ENCODE measurements at regions not wholly inside any gene's neighbourhood (a gene's known extent, or its start where the extent isn't known, plus 50 kb on each side); places are given as distances from the start of the nearest gene placed in this dataset.

GRCh38 chr13:79910875-79911540, 429.9 kb downstream of the SPRY2 start:
- 0 to 90% (median 68%) methylated on average over 1 to 5 of the region's 5 CpGs; no CpG with 5 or more reads in 2 of the 10 experiments for whole genome bisulfite sequencing, 10 experiments
- Histone ChIP-seq H3K4me3 (no peak overlapping the region), H3K4me1 (replicated peaks in 1 of 2) (peaks cover 0 to 26% of the 10 kb centered on the region in 2 donors), H3K27ac (no peak overlapping the region)
- ATAC-seq (replicated peaks in 6 of 8): peak in 4 of 8 experiments; percentile 16 to 49 (median 27)
- in situ Hi-C loops (cut with MboI; ENCODE audit: low pct_unique_long_range_greater_than_20kb in 2 of 9, low sequenced_read_pairs in 9 of 9, unreplicated experiment in 9 of 9): no loop called here

- no peak for ATAC-seq (replicated peaks in 6 of 8)
- Histone ChIP-seq H3K27ac (no peak overlapping the region), H3K4me3 (no peak overlapping the region), H3K4me1 (replicated peaks in 1 of 2) (peaks cover 0 to 12% of the 10 kb centered on the region in 2 donors)
- 86 to 100% (median 100%) methylated on average over 2 of the region's 2 CpGs; no CpG with 5 or more reads in 3 of the 10 experiments for WGBS, 10 experiments
- in situ Hi-C loops (cut with MboI; ENCODE audit: low pct_unique_long_range_greater_than_20kb in 2 of 9, low sequenced_read_pairs in 9 of 9, unreplicated experiment in 9 of 9): no loop called here
Measured at GRCh38 chr13:79909644-79910043, 428.7 kb downstream of the NDFIP2 start.

- WGBS, 10 experiments: 28 to 100% (median 93%) methylated on average over 2 to 3 of the region's 3 CpGs; no CpG with 5 or more reads in 2 of the 10 experiments
- ATAC-seq (replicated peaks in 6 of 8): no peak
- Histone ChIP-seq H3K4me3 (no peak overlapping the region), H3K4me1 (replicated peaks in 1 of 2) (peaks cover 0 to 8% of the 10 kb centered on the region in 2 donors), H3K27ac (no peak overlapping the region)
- in situ Hi-C loops (cut with MboI; ENCODE audit: low pct_unique_long_range_greater_than_20kb in 2 of 9, low sequenced_read_pairs in 9 of 9, unreplicated experiment in 9 of 9): no loop called here
Measured at GRCh38 chr13:79908381-79908780, 427.4 kb downstream of the NDFIP2 start.

GRCh38 chr13:79907527-79907926, 426.6 kb downstream of the NDFIP2 start:
- in situ Hi-C loops (cut with MboI; ENCODE audit: low pct_unique_long_range_greater_than_20kb in 2 of 9, low sequenced_read_pairs in 9 of 9, unreplicated experiment in 9 of 9): no loop called here
- ATAC-seq (replicated peaks in 6 of 8): no peak
- H3K4me1 ChIP-seq (replicated peaks in 1 of 2): peaks cover 0 to 8% of the 10 kb centered on the region in 2 donors
- H3K27ac ChIP-seq: no peak overlapping the region
- WGBS, 10 experiments: 57 to 100% (median 91%) methylated on average over 1 of the region's 1 CpG; no CpG with 5 or more reads in 2 of the 10 experiments
- H3K4me3 ChIP-seq: no peak overlapping the region

- 18 to 100% (median 62%) methylated on average over 1 to 3 of the region's 3 CpGs for WGBS, 10 experiments
- Histone ChIP-seq H3K4me3 (no peak overlapping the region), H3K4me1 (replicated peaks in 1 of 2) (peaks cover 0 to 7% of the 10 kb centered on the region in 2 donors), H3K27ac (no peak overlapping the region)
- no peak for ATAC-seq (replicated peaks in 6 of 8)
- in situ Hi-C loops (cut with MboI; ENCODE audit: low pct_unique_long_range_greater_than_20kb in 2 of 9, low sequenced_read_pairs in 9 of 9, unreplicated experiment in 9 of 9): no loop called here
Measured at GRCh38 chr13:79906345-79906744, 425.4 kb downstream of the NDFIP2 start.

- no peak for ATAC-seq (replicated peaks in 6 of 8)
- in situ Hi-C loops (cut with MboI; ENCODE audit: low pct_unique_long_range_greater_than_20kb in 2 of 9, low sequenced_read_pairs in 9 of 9, unreplicated experiment in 9 of 9): no loop called here
- 25 to 96% (median 75%) methylated on average over 1 to 2 of the region's 2 CpGs; no CpG with 5 or more reads in 1 of the 10 experiments for WGBS, 10 experiments
Measured at GRCh38 chr13:79905018-79905417, 424.1 kb downstream of the NDFIP2 start.

GRCh38 chr13:79904581-79904980, 423.6 kb downstream of the NDFIP2 start:
- 9 to 83% (median 70%) methylated on average over 1 of the region's 1 CpG for WGBS, 10 experiments
- no peaks in the 10 kb centered on the region for H3K4me1 ChIP-seq (replicated peaks in 1 of 2)

More at GRCh38 chr13:79905018-79905417, 424.1 kb downstream of the NDFIP2 start:
- H3K27ac ChIP-seq: no peak overlapping the region
- H3K4me3 ChIP-seq: no peak overlapping the region
- no peaks in the 10 kb centered on the region for H3K4me1 ChIP-seq (replicated peaks in 1 of 2)

GRCh38 chr13:79901336-79901735, 420.4 kb downstream of the NDFIP2 start:
- Histone ChIP-seq H3K4me3 (no peak overlapping the region), H3K27ac (no peak overlapping the region), H3K4me1 (replicated peaks in 1 of 2) (no peaks in the 10 kb centered on the region)
- in situ Hi-C loops (cut with MboI; ENCODE audit: low pct_unique_long_range_greater_than_20kb in 2 of 9, low sequenced_read_pairs in 9 of 9, unreplicated experiment in 9 of 9): no loop called here
- 50 to 100% (median 80%) methylated on average over 1 to 4 of the region's 5 CpGs; no CpG with 5 or more reads in 2 of the 10 experiments for WGBS, 10 experiments
- ATAC-seq (replicated peaks in 6 of 8): no peak

More at GRCh38 chr13:79904581-79904980, 423.6 kb downstream of the NDFIP2 start:
- no peak overlapping the region for H3K4me3 ChIP-seq
- in situ Hi-C loops (cut with MboI; ENCODE audit: low pct_unique_long_range_greater_than_20kb in 2 of 9, low sequenced_read_pairs in 9 of 9, unreplicated experiment in 9 of 9): no loop called here
- no peak for ATAC-seq (replicated peaks in 6 of 8)
- H3K27ac ChIP-seq: no peak overlapping the region

GRCh38 chr13:79900356-79900755, 419.4 kb downstream of the NDFIP2 start:
- WGBS, 10 experiments: 86 to 100% (median 96%) methylated on average over 1 of the region's 1 CpG; no CpG with 5 or more reads in 6 of the 10 experiments
- in situ Hi-C loops (cut with MboI; ENCODE audit: low pct_unique_long_range_greater_than_20kb in 2 of 9, low sequenced_read_pairs in 9 of 9, unreplicated experiment in 9 of 9): no loop called here
- Histone ChIP-seq H3K4me3 (no peak overlapping the region), H3K27ac (no peak overlapping the region), H3K4me1 (replicated peaks in 1 of 2) (no peaks in the 10 kb centered on the region)
- ATAC-seq (replicated peaks in 6 of 8): no peak

GRCh38 chr13:79898996-79899395, 418.0 kb downstream of the NDFIP2 start:
- no peak overlapping the region for H3K4me3 ChIP-seq
- H3K4me1 ChIP-seq (replicated peaks in 1 of 2): no peaks in the 10 kb centered on the region
- no peak for ATAC-seq (replicated peaks in 6 of 8)
- 33 to 100% (median 88%) methylated on average over 1 of the region's 1 CpG; no CpG with 5 or more reads in 3 of the 10 experiments for WGBS, 10 experiments
- in situ Hi-C loops (cut with MboI; ENCODE audit: low pct_unique_long_range_greater_than_20kb in 2 of 9, low sequenced_read_pairs in 9 of 9, unreplicated experiment in 9 of 9): loop anchor here in 1 of 9 experiments (25.0 kb wide), 1 partner anchor 88 kb away; no protein-coding TSS in a partner anchor
- no peak overlapping the region for H3K27ac ChIP-seq

- ATAC-seq (replicated peaks in 6 of 8): no peak
- Histone ChIP-seq H3K27ac (no peak overlapping the region), H3K4me1 (replicated peaks in 1 of 2) (no peaks in the 10 kb centered on the region), H3K4me3 (no peak overlapping the region)
- WGBS, 10 experiments: 83 to 100% (median 96%) methylated on average over 1 to 2 of the region's 2 CpGs; no CpG with 5 or more reads in 3 of the 10 experiments
- in situ Hi-C loops (cut with MboI; ENCODE audit: low pct_unique_long_range_greater_than_20kb in 2 of 9, low sequenced_read_pairs in 9 of 9, unreplicated experiment in 9 of 9): loop anchor here in 1 of 9 experiments (25.0 kb wide), 1 partner anchor 89 kb away; no protein-coding TSS in a partner anchor
Measured at GRCh38 chr13:79898202-79898826, 417.4 kb downstream of the NDFIP2 start.

GRCh38 chr13:79896851-79897250, 415.9 kb downstream of the NDFIP2 start:
- Histone ChIP-seq H3K27ac (no peak overlapping the region), H3K4me1 (replicated peaks in 1 of 2) (no peaks in the 10 kb centered on the region), H3K4me3 (no peak overlapping the region)
- 0 to 90% (median 23%) methylated on average over 1 to 2 of the region's 2 CpGs; no CpG with 5 or more reads in 4 of the 10 experiments for WGBS, 10 experiments
- no peak for ATAC-seq (replicated peaks in 6 of 8)
- in situ Hi-C loops (cut with MboI; ENCODE audit: low pct_unique_long_range_greater_than_20kb in 2 of 9, low sequenced_read_pairs in 9 of 9, unreplicated experiment in 9 of 9): loop anchor here in 1 of 9 experiments (25.0 kb wide), 1 partner anchor 90 kb away; no protein-coding TSS in a partner anchor

- 47 to 100% (median 81%) methylated on average over 1 to 5 of the region's 6 CpGs; no CpG with 5 or more reads in 3 of the 10 experiments for WGBS, 10 experiments
- in situ Hi-C loops (cut with MboI; ENCODE audit: low pct_unique_long_range_greater_than_20kb in 2 of 9, low sequenced_read_pairs in 9 of 9, unreplicated experiment in 9 of 9): loop anchor here in 1 of 9 experiments (25.0 kb wide), 1 partner anchor 92 kb away; no protein-coding TSS in a partner anchor
- H3K4me3 ChIP-seq: no peak overlapping the region
- no peaks in the 10 kb centered on the region for H3K4me1 ChIP-seq (replicated peaks in 1 of 2)
- ATAC-seq (replicated peaks in 6 of 8): no peak
- H3K27ac ChIP-seq: no peak overlapping the region
Measured at GRCh38 chr13:79895416-79895815, 414.5 kb downstream of the NDFIP2 start.

Data from motor neuron (in vitro differentiated cells).